HG03175 (cell line): ENCODE measurements at regions not wholly inside any gene's neighbourhood (a gene's known extent, or its start where the extent isn't known, plus 50 kb on each side); places are given as distances from the start of the nearest gene placed in this dataset.

Experiments used
- ATAC-seq: cut with Tn5 transposase; IDR thresholded peaks from one replicate; pipeline ENCODE4 v1.9.1; 2021; ENCODE audit warnings: mild to moderate bottlenecking, moderate library complexity; ENCODE audit not compliant: unreplicated experiment

GRCh38 chr2:66317268-66317890 lies 117.5 kb upstream of the MEIS1 start:
- no peak for ATAC-seq

GRCh38 chr2:66306483-66306882 lies 128.4 kb upstream of the MEIS1 start:
- ATAC-seq = no peak

GRCh38 chr2:66305718-66306117 lies 129.2 kb upstream of the MEIS1 start:
- no peak for ATAC-seq

- ATAC-seq = no peak
These were observed 131.5 kb upstream of the MEIS1 start for GRCh38 chr2:66303471-66303870.

GRCh38 chr2:66301767-66302140 lies 133.2 kb upstream of the MEIS1 start:
- no peak for ATAC-seq

GRCh38 chr2:66301022-66301766 lies 133.7 kb upstream of the MEIS1 start:
- no peak for ATAC-seq

- no peak for ATAC-seq
These were observed 151.1 kb upstream of the MEIS1 start for GRCh38 chr2:66283787-66284186.

GRCh38 chr2:66281980-66282379 lies 152.9 kb upstream of the MEIS1 start:
- ATAC-seq = no peak

GRCh38 chr2:66279024-66279423 lies 155.9 kb upstream of the MEIS1 start:
- ATAC-seq = no peak

GRCh38 chr2:66275984-66276383 lies 158.9 kb upstream of the MEIS1 start:
- ATAC-seq = no peak

GRCh38 chr2:66273933-66274490 lies 160.9 kb upstream of the MEIS1 start:
- no peak for ATAC-seq

GRCh38 chr2:66272751-66273150 lies 162.2 kb upstream of the MEIS1 start:
- no peak for ATAC-seq

GRCh38 chr2:66271777-66272176 lies 163.1 kb upstream of the MEIS1 start:
- ATAC-seq = no peak

GRCh38 chr2:66270247-66270646 lies 164.7 kb upstream of the MEIS1 start:
- no peak for ATAC-seq

- ATAC-seq = no peak
These were observed 165.8 kb upstream of the MEIS1 start for GRCh38 chr2:66269166-66269565.

- ATAC-seq = no peak
These were observed 166.2 kb upstream of the MEIS1 start for GRCh38 chr2:66268756-66269155.

GRCh38 chr2:66264354-66264753 lies 170.6 kb upstream of the MEIS1 start:
- ATAC-seq = no peak

GRCh38 chr2:66255867-66256266 lies 179.1 kb upstream of the MEIS1 start:
- ATAC-seq = no peak

- ATAC-seq = no peak
These were observed 179.8 kb upstream of the MEIS1 start for GRCh38 chr2:66255136-66255535.

GRCh38 chr2:66253066-66253465 lies 181.9 kb upstream of the MEIS1 start:
- no peak for ATAC-seq

- no peak for ATAC-seq
These were observed 182.8 kb upstream of the MEIS1 start for GRCh38 chr2:66252109-66252508.

- ATAC-seq = no peak
These were observed 183.4 kb upstream of the MEIS1 start for GRCh38 chr2:66251573-66251972.
